ENCODE measurements at regions not wholly inside any gene's neighbourhood (a gene's known extent, or its start where the extent isn't known, plus 50 kb on each side); places are given as distances from the start of the nearest gene placed in this dataset.
"Not testable (repeated sequence)": the region's sequence is repeated elsewhere in the genome, so short reads cannot be mapped to it uniquely, and the experiment has no call there.

GRCh38 chr2:87193336-87193735 lies 171.7 kb upstream of the PLGLB1 start:
- TF ChIP-seq POLR2A (IDR thresholded peaks at IDR 0.05; ENCODE audit: low read length); GATA1 (IDR thresholded peaks at IDR 0.05; ENCODE audit: low read depth, low read length): not testable (repeated sequence)
